CD14-positive monocyte (primary cell): ENCODE measurements at regions not wholly inside any gene's neighbourhood (a gene's known extent, or its start where the extent isn't known, plus 50 kb on each side); places are given as distances from the start of the nearest gene placed in this dataset.

ENCODE experiments used
- DNase-seq, 3 donors: peaks; one replicate each; pipeline ENCODE4 v3.0.0-alpha.2; 2011 to 2022
- H2AFZ ChIP-seq: 2 replicates; pipeline ENCODE4 v1.6.0; 2012; ENCODE audit warnings: mild to moderate bottlenecking, low read depth, low read length, inconsistent platforms; ENCODE audit not compliant: insufficient read depth, poor library complexity, severe bottlenecking
- H3K27ac ChIP-seq, 2 donors: 1 replicate in 1 of 2; 2 replicates in 1 of 2; pipeline ENCODE4 v1.5.1; 2012 to 2013; ENCODE audit warnings: low read length in 2 of 2, control low read depth in 1 of 2, inconsistent platforms in 1 of 2, low read depth in 1 of 2, mild to moderate bottlenecking in 1 of 2
- H3K27me3 ChIP-seq, 2 donors: one replicate each; pipeline versions ENCODE4 v1.6.0 to v1.6.1; 2011 to 2013; ENCODE audit warnings: low read length in 2 of 2; ENCODE audit not compliant: control insufficient read depth in 2 of 2, insufficient read depth in 2 of 2
- H3K36me3 ChIP-seq, 2 donors: replicated peaks in 1 of 2; 1 replicate in 1 of 2; 2 replicates in 1 of 2; pipeline versions ENCODE4 v1.5.1 to v1.6.1; 2012 to 2013; ENCODE audit warnings: low read length in 2 of 2, control low read depth in 1 of 2, inconsistent platforms in 1 of 2, mild to moderate bottlenecking in 1 of 2; ENCODE audit not compliant: insufficient read depth in 2 of 2, control insufficient read depth in 1 of 2
- H3K4me1 ChIP-seq, 2 donors: 1 replicate in 1 of 2; 2 replicates in 1 of 2; pipeline versions ENCODE4 v1.5.1 to v1.6.1; 2012 to 2013; ENCODE audit warnings: low read length in 2 of 2, control low read depth in 1 of 2, inconsistent platforms in 1 of 2, mild to moderate bottlenecking in 1 of 2, moderate library complexity in 1 of 2; ENCODE audit not compliant: insufficient read depth in 2 of 2, control insufficient read depth in 1 of 2
- H3K4me2 ChIP-seq: replicated peaks from 2 replicates; pipeline ENCODE3; 2012; ENCODE audit warnings: low read length, moderate library complexity, mild to moderate bottlenecking; ENCODE audit not compliant: poor library complexity, severe bottlenecking; ENCODE audit errors: extremely low read depth
- H3K4me3 ChIP-seq, 3 experiments: fragments of 200-600 bp in 1 of 3; sonication (generic) in 1 of 3; replicated peaks in 1 of 3; 1 replicate in 2 of 3; 2 replicates in 1 of 3; pipeline ENCODE4 v1.5.1; 2011 to 2013; ENCODE audit warnings: low read length in 3 of 3, mild to moderate bottlenecking in 3 of 3, control low read depth in 2 of 3, low read depth in 2 of 3, inconsistent platforms in 1 of 3, moderate library complexity in 1 of 3
- H3K79me2 ChIP-seq: 2 replicates; pipeline ENCODE4 v1.6.0; 2012; ENCODE audit warnings: mild to moderate bottlenecking, control low read depth, inconsistent platforms, low read length, moderate library complexity; ENCODE audit not compliant: insufficient read depth
- H3K9ac ChIP-seq: 2 replicates; pipeline ENCODE4 v1.6.0; 2017; ENCODE audit warnings: low read length, mild to moderate bottlenecking; ENCODE audit not compliant: insufficient read depth, poor library complexity, severe bottlenecking
- H3K9me3 ChIP-seq, 2 donors: replicated peaks in 1 of 2; 1 replicate in 1 of 2; 2 replicates in 1 of 2; pipeline versions ENCODE4 v1.5.1 to v1.6.1; 2012 to 2013; ENCODE audit warnings: low read length in 2 of 2, control low read depth in 1 of 2; ENCODE audit not compliant: control insufficient read depth in 1 of 2, insufficient read depth in 1 of 2
- H4K20me1 ChIP-seq: 2 replicates; pipeline ENCODE4 v1.6.0; 2012; ENCODE audit warnings: mild to moderate bottlenecking, low read length, control low read depth, moderate library complexity; ENCODE audit not compliant: insufficient read depth
- H3K27ac Mint-ChIP-seq, 7 donors: one replicate each; pipeline ENCODE4 v1.8.0; 2020; ENCODE audit warnings: mild to moderate bottlenecking in 7 of 7, mixed read lengths in 7 of 7, moderate library complexity in 6 of 7, inconsistent platforms in 2 of 7
- H3K27me3 Mint-ChIP-seq, 3 donors: one replicate each; pipeline ENCODE4 v1.8.0; 2021 to 2022; ENCODE audit warnings: low read depth in 3 of 3, mild to moderate bottlenecking in 3 of 3, mixed read lengths in 3 of 3, moderate library complexity in 3 of 3, inconsistent platforms in 1 of 3
- H3K36me3 Mint-ChIP-seq, 2 donors: one replicate each; pipeline ENCODE4 v1.8.0; 2020; ENCODE audit warnings: mixed read lengths in 2 of 2, inconsistent platforms in 1 of 2, mild to moderate bottlenecking in 1 of 2
- H3K4me1 Mint-ChIP-seq: one replicate; pipeline ENCODE4 v1.8.0; 2020; ENCODE audit warnings: mild to moderate bottlenecking, mixed read lengths
- H3K4me3 Mint-ChIP-seq, 2 donors: one replicate each; pipeline ENCODE4 v1.8.0; 2020; ENCODE audit warnings: mild to moderate bottlenecking in 2 of 2, mixed read lengths in 2 of 2, moderate library complexity in 1 of 2
- H3K9me3 Mint-ChIP-seq, 7 donors: one replicate each; pipeline ENCODE4 v1.8.0; 2020 to 2022; ENCODE audit warnings: mixed read lengths in 7 of 7, mild to moderate bottlenecking in 6 of 7, moderate library complexity in 6 of 7, inconsistent platforms in 2 of 7
- WGBS: methylation state at CpG from one replicate; pipeline ENCODE4 v1.1.5; 2013; ENCODE audit warnings: missing lambda C conversion rate; ENCODE audit not compliant: insufficient coverage; 5-methylcytosine and 5-hydroxymethylcytosine counted together
- intact Hi-C, 2 donors: fragments of 100-400 bp; cut with micrococcal nuclease; formaldehyde crosslinking; loops; one replicate each; pipeline versions ENCODE4 v1.15.0 to v1.15.1; 2023
- TF ChIP-seq, protein P1 (sequence below): fragments of 200-600 bp; IDR thresholded peaks from one replicate; pipeline ENCODE4 v1.8.0; 2022; ENCODE audit warnings: antibody characterized with exemption, mild to moderate bottlenecking

DNA sequence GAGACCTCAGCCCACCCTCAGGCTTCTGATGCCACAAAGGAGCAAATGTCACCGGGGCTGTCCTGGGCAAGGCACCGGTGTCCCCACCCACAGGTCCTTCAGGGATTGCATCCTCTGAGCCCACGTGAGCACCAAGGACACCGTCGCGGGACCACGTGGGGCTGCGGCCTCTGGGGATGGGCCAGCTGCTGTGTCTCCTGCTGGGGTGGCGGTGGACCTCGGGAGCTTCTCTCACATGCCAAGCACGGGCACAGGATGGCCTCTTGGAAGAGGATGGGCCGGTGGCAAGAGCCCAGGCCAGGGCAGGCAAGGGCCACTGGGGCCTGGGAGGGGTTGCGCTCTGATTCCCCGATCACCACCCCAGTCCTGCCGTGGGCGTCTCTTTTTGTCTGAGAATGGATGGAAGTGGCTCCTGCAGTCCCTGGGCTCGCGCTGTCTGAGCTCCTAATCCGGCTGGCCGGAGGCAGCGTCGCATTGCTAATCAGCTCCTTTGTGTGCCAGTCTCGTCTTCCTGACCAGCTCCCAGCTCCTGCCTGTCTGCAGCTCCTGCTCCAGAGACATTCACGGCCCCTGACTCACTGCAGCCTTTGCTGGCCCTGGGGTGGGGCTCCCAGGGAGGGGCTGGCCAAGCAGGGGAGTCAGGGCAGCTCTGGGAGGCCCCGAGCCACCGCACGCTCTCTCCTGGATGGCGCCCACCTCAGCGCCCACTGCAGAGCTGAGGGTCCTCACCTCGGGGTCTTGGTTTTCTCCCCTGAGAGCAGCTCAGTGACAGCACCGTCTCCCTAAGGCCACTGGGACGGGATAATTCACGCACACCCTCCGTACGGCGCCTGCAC, 146.7 kb downstream of the CTTN start:
- Mint-ChIP-seq H3K4me3 (no peak overlapping the region), H3K36me3 (no peaks in the 10 kb centered on the region), H3K4me1 (no peaks in the 10 kb centered on the region), H3K9me3 (peaks cover 0 to 6% (median 2%) of the 10 kb centered on the region in 7 donors), H3K27ac (peak overlapping the region in 1 of 7 donors; percentile 33), H3K27me3 (peaks cover 1 to 4% (median 3%) of the 10 kb centered on the region in 3 donors)
- Histone ChIP-seq H3K9me3 (no peaks in the 10 kb centered on the region), H3K36me3 (no peaks in the 10 kb centered on the region), H3K9ac (no peak overlapping the region), H3K4me2 (no peak overlapping the region), H4K20me1 (no peaks in the 10 kb centered on the region), H2AFZ (no peak overlapping the region), H3K4me3 (no peak overlapping the region), H3K27me3 (no peaks in the 10 kb centered on the region), H3K27ac (no peak overlapping the region), H3K4me1 (no peaks in the 10 kb centered on the region), H3K79me2 (no peaks in the 10 kb centered on the region)
- DNase-seq = no peak
- 91% methylated on average over 33 of the region's 36 CpGs for WGBS
- TF ChIP-seq, protein P1, sequence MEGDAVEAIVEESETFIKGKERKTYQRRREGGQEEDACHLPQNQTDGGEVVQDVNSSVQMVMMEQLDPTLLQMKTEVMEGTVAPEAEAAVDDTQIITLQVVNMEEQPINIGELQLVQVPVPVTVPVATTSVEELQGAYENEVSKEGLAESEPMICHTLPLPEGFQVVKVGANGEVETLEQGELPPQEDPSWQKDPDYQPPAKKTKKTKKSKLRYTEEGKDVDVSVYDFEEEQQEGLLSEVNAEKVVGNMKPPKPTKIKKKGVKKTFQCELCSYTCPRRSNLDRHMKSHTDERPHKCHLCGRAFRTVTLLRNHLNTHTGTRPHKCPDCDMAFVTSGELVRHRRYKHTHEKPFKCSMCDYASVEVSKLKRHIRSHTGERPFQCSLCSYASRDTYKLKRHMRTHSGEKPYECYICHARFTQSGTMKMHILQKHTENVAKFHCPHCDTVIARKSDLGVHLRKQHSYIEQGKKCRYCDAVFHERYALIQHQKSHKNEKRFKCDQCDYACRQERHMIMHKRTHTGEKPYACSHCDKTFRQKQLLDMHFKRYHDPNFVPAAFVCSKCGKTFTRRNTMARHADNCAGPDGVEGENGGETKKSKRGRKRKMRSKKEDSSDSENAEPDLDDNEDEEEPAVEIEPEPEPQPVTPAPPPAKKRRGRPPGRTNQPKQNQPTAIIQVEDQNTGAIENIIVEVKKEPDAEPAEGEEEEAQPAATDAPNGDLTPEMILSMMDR = no peak
- intact Hi-C loops = no loop called here

DNA sequence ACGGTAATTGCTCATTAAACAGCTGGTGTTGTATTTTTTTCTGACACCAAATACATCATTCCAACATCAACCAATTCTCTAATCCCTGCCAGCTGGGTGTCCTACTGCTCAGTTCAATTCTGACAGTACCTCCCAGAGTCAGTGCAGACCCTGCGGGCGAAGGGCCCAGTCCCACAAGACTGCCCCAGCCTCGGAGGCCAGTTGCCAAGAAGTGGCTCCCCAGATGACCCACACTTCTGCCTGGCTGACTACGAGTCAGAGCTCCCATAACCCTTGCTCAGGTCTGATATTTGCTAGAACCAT, 147.2 kb downstream of the CTTN start:
- Histone ChIP-seq H3K36me3 (no peaks in the 10 kb centered on the region), H2AFZ (no peak overlapping the region), H3K27ac (no peak overlapping the region), H3K4me1 (no peaks in the 10 kb centered on the region), H3K4me3 (no peak overlapping the region), H3K9ac (no peak overlapping the region), H4K20me1 (no peaks in the 10 kb centered on the region), H3K79me2 (no peaks in the 10 kb centered on the region), H3K4me2 (no peak overlapping the region), H3K27me3 (no peaks in the 10 kb centered on the region), H3K9me3 (no peaks in the 10 kb centered on the region)
- TF ChIP-seq, protein P1 = no peak
- H3K27me3 Mint-ChIP-seq = peaks cover 1 to 4% (median 4%) of the 10 kb centered on the region in 3 donors
- intact Hi-C loops = no loop called here
- H3K27ac Mint-ChIP-seq = no peak overlapping the region
- peaks cover 0 to 6% (median 2%) of the 10 kb centered on the region in 7 donors for H3K9me3 Mint-ChIP-seq
- 89% methylated on average over 5 of the region's 5 CpGs for WGBS
- no peak overlapping the region for H3K4me3 Mint-ChIP-seq
- H3K4me1 Mint-ChIP-seq = no peaks in the 10 kb centered on the region
- DNase-seq = no peak
- H3K36me3 Mint-ChIP-seq = no peaks in the 10 kb centered on the region
